Ovary (tissue), 3 donors: ENCODE measurements at regions not wholly inside any gene's neighbourhood (a gene's known extent, or its start where the extent isn't known, plus 50 kb on each side); places are given as distances from the start of the nearest gene placed in this dataset.

Experiments
- CTCF ChIP-seq, 3 donors: fragments of 450-650 bp in 2 of 3; fragments of 200-600 bp in 1 of 3; IDR thresholded peaks; one replicate each; pipeline versions ENCODE4 v1.5.1 to v1.8.0; 2016 to 2022; ENCODE audit warnings: antibody characterized with exemption in 3 of 3, mild to moderate bottlenecking in 1 of 3
- POLR2A ChIP-seq: fragments of 450-650 bp; IDR thresholded peaks from one replicate; pipeline ENCODE4 v1.6.1; 2017; ENCODE audit warnings: antibody characterized with exemption, mild to moderate bottlenecking, moderate library complexity
- donor health status: DM: no; HTN: no; CAD: no.

GRCh38 chr6:169118346-169118830 is 135.3 kb downstream of the THBS2 start:
- TF ChIP-seq CTCF (IDR thresholded peaks at IDR 0.05) (no peak), POLR2A (no peak)
